ENCODE measurements at regions not wholly inside any gene's neighbourhood (a gene's known extent, or its start where the extent isn't known, plus 50 kb on each side); places are given as distances from the start of the nearest gene placed in this dataset.

DNA sequence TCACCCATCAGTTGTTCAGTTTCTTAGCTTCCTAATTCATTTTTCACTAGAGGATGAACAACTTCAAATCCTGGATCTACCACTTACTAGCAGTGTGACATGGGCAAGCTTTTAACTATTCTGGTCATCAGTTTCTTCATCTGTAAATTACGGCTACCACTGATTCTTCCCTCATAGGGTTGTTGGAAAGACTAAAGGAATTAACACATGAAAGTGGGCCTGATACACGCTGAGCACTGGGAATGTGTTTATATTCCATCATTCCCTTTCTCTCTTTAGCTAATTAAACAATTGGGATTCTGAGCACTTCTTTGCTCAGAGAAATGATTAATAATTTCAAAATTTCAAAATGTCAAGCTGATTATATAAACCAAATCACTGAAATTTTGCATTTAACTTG lies 862.3 kb upstream of the GCFC2 start:
- DNase-seq = no peak

DNA sequence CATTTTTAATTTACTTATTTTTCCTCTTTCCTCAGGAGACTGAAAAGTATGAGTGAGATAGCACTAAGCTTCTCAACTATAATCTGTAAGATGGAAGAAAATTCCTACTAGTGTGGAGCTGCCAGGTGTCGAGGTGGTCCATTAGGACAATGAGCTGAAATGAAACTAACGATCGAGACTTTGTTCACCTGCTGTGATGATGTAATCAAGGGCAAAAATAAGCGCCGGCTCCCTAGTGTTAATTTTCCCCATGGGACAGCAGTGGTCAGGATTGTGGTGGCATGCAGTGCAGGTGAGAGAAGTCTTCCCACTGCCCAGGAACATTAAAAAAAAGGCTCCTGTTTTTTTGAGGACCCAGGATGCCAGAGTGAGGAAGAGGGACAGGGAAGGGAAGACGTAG lies 859.1 kb upstream of the GCFC2 start:
- no peak for DNase-seq

DNA sequence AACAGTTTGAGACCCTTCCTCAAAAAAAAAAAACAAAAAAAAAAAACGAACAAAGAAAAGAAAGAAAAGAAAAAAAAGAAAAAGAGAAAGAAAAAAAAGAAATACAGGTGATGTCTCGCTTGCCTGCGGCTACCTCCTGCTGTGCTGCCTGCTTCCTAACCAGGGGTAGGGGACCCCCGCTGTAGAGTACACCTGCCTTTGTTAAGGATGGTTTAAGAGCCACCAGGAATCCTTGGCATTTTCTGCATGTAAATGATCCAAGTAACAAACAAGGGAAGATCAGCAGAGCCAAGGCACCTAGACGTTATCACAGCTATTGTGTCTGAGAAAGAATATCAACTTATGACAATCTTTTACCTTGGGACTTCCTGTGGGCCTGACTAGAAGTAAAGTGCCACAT lies 856.8 kb upstream of the GCFC2 start:
- DNase-seq = no peak

DNA sequence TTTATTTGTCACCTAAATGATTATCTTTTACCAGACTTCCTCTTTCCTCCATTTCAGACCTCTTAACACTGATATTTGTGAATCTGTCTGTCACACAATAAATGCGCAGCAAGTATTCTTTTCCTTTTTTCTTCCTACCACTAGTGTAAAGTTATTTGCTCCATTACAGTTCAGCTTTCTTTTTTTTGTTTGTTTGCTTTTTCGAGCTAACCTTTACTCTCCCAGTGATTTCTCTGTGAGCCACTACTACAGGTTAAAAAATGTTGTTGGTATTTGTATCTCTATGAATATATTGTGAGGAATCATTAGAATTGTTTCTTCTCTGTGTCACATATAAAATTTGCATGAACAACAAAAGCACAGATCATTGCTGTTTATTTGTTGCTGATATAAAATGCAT lies 854.0 kb upstream of the GCFC2 start:
- no peak for DNase-seq

DNA sequence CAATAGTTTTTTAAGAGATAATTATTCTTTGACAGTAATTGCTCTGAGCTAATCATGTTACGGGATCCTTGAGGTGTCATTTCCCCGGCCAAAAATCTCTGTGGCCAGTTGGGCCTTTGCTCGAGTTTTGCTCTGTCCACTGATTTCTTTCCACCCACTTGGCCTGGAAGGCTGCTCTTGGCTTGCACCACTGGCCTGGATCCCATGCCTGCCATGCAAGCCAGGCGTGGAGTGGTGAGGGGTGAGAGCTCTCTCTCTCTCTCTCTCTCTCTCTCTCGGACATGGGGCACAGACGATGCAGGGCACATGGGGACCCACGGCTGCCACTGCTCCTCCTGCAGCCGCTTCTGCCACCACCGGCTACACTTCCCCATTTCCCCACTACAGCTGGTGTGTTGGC lies 853.0 kb upstream of the GCFC2 start:
- no peak for DNase-seq

DNA sequence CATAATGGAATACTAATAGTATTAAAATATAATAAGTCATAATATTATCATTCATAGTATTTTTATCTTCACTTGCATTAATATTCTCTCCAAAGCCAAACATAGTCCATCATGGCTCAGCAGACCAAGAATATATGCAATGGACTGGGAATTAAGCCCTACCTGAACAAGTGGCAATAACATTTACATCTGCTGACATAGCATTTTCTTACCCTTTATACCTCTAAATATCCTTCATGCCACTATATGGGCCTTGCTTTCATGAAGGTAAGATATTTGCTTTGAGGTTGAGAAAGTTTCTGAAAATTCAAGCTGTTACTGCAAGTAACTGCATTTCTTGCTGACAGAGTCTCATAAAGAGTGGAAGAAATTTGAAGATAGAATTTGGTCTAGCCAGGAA lies 847.4 kb upstream of the GCFC2 start:
- DNase-seq = no peak

DNA sequence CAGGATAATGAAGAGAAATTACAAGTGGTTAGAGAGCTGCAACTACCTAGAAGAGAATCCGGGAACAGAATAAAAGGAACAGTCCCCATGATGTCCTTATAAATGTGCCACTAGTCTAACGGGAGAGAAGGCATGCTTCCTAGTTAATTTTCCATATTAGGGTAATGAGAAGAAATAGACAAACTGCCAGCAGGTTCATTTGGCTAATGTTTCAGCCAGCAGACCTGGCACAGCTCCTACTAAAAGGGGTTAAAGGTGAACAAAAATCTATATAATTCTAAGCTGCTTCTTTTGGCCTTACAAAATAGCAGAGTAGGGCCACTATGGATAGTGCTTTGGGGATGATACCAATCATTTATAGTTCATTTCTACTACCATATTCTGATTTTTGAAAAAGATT lies 845.3 kb upstream of the GCFC2 start:
- no peak for DNase-seq

DNA sequence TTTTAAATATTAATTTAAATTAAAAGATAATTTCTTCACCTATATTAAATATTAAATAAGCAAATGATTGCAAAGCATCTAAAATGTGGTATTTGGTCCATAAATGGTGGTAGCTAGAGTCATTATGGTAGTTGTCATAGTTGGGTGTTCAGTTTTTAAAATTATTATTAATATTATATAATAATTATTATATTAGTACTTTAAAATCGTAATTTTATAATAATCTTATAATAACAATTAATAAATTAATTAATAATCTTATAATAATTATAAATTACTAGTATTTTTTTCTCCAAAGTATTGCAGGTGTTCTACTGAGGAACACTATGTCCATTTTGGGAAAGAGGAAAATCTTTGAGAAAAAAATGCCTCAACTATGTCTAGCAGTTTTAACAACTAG lies 835.5 kb upstream of the GCFC2 start:
- no peak for DNase-seq

DNA sequence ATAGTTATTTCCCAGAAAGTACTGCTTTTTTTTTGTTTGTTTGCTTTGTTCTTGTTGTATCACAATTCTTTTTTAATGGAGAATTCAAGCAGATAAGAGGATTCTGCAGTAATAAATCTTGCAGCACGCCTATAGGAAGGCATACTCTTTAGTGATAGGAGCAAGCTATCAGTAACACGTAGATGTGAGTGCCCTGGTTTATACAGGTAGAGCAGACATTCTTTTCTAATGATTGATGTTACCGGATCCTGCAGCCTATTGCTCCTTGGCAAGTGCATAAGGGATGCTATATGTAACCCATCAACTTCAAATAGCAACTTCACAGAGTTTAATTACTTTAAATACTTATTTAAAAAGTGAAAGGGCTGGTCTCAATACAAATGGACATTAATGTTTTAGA lies 834.2 kb upstream of the GCFC2 start:
- no peak for DNase-seq

DNA sequence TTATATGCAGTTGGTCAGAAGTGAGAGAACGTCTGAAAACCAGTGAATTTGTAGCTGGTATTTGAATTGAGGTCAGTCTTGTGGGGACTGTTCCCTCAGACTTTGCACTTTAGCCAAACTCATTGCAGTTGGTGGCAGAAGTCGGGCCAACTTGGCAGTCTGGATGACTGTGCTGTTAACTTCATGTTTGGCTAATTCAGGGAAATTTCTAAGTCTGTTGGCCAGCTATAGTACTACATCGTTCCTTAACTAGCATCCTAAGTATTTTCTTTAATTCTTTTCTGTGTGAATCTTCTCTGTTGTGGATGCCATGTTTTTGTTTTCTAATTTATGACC lies 806.8 kb upstream of the GCFC2 start:
- no peak for DNase-seq

DNA sequence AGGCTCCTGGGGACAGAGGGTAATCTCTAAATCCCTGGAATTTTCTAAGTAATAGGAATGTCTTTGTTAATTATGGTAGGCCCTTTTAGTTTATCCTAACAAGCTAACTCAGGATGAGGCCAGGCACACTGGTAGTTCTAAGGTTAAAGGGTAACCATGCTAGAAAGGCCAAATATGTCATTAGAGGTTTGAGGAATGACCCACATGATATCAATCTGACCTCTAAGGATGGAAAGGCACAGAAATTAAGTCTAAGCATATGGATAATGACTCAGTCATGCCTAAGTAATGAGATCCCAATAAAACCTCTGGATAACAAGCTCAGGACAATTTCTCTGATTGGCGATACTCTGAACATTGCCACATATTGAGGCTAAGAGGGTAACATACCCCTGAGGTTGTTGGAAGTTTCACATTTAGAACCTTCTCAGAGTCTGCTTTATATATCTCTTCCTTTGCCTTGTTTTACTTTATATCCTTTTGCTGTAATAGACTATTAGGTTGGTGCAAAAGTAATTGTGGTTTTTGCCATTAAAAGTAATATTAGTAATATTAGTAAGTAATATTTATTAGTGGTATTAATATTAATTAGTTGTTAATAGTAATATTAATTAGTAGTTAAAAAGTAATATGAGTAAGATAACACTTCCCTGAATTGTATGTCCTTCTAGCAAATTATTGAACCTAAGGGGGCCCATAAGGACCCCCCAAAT lies 806.3 kb upstream of the GCFC2 start:
- DNase-seq = no peak

DNA sequence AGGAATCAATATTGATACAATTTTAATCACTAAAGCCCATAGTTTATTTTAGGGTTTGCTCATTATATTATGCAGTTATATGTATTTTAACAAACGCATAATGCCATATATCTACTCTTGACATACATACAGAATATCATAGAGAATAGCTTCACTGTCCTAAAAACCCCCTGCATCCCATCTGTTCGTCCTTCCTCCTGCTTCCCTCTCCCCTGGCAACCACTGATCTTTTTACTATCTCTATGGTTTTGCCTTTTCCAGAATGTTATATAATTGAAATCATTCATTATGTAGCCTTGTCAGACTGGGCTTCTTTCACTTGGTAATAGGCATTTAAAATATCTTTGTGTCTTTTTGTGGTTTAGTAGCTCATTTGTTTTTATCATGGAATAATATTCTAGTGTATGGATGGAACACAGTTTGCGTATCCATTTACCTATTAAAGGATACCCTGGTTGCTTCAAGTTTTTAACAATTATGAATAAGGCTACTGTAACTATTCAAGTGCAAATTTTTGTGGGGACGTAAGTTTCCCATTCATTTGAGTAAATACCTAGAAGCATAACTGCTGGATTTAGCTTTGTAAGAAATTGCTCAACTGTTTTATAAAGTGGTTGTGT lies 801.6 kb upstream of the GCFC2 start:
- no peak for DNase-seq

DNA sequence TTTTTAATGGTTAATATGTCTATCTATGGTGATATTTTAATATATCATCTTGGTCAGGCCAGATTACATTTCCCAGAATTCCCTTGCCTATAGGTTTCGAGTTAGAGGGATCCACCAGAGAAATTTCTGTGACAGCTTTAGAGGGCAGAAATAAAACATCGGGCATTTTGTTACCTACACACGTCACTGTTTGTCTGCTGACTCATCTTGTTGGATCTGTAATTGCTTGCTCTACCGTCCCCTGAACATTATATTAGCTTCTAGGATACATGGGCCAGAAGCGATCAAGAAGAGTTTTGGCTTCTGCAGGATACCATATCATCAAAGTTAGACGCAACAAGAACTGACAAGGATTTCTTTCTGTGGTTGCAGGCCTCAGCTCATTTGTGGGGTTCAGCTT lies 795.8 kb upstream of the GCFC2 start:
- no peak for DNase-seq

DNA sequence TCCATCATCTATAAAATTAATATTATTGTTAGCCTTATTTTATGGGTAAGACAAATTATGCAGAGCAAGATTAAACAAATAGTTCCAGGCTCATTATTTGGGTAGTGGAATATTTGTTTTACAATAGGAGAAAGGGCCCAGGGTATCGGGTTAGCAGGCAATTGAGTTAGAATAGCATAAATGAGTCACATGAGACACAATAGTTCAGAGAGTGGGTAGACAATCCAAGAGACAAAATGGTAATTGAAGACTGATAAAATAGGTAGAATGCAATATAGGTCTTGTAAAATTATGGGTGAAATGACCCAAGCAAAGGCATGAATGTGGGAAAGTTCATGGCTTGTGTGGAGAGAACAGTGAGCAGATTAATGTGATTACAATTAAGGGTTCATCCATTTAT lies 790.9 kb upstream of the GCFC2 start:
- DNase-seq = no peak

DNA sequence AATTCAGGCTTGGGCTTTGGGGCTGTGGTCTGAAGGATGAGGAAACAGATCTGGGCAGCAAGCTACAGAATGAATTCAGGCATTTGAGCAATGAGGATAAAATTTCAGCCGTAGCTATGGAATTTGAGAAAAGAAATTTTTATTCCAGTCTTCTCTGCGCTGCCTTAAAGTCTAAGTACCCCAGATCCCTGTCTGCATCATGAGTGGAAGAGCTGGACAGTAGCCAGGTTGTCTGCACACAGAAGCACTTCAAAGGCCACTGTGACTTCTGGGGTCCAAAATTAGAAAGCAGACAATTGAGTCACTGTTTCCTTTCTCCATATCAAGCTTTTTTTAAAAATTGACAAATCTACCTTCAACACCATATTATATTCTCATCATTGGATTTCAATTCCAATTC lies 787.6 kb upstream of the GCFC2 start:
- no peak for DNase-seq

DNA sequence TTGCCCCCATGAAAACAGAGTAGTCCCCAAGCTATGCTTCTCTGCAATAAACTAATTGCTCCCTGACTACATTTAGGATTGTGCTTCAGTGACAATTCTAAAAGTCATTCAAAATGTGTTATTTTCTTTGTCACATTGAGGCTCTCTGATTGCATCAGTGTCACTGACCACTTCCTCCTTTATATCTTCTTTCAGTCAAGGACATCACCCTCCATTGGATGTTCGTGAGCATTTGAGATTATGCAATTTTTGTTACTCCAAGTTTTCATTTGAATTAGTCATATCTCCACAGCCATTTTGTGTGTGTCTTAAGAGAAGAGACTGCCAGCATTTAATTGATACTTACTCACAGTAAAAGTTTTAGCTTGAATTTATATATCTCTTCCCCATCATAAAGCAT lies 780.8 kb upstream of the GCFC2 start:
- no peak for DNase-seq

DNA sequence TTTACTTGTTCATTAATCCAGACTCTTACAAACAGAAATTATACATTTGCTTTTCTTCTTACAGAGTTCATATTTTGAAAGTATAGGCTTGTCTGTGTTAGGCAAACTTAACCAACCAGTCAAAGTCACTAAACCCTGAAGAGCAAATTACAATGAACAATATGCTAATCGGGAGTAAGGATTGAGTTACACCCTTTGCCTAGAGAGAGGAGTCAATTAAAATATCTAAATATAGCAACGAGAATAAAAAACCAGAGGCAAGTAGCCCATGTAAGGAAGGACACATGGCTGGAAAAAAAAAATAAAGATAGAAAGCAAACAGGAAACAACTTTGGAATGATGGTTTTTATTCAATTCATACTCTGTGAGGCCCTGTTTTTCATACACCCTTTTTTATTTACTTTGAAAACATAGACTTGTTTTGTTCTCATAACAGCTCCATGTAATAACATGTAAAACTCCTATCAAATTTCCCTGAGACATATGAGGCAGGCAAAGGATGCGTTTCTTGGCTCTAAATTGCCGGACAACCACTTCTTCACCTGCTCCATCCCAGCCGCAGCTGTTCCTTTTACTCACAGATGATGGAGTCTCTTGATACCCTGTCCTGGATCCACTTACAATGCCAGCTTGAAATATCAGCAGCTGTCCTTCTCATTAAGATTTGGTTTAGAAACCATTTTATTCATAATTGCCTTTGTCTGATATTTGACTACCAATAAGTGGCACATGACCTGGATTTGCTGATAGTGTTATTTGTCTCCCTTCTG lies 767.7 kb upstream of the GCFC2 start:
- no peak for DNase-seq

DNA sequence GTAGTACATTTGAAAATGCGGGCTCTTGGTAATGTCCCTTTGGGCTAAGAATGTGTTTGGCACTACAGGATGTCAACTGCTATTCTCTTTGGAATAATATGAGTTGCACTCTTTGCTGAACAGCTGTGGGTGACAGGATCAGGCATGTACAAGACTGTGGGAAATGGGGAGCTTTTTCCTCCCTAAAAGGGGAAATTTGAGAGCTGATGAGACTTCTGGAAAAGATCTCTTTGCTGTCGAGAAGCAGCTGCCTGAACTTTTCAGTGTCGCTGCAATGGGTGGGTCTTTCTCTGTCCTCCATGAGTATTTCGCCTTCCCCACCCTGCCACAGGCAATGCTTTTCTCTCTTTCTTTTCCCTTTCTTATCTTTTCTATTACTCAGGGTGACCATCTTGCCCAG lies 762.2 kb upstream of the GCFC2 start:
- no peak for DNase-seq

DNA sequence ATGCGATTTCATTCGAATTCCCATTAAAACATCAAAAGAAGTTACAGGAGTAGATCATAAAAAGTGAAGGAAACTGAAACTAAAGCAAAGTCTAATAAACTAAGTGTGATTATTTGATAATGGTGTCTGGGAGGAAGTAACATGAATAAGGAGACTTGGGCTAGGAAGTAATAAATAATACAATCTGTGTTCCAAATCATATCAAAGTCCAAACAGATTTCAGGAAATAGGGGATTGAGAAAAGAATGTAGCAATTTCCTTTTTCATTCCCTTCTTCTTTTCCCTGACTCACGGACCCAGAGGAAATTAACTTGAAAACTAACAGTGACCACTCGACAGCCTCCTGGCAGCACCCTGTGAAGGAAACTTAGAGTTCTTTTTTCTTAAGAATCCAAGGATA lies 758.4 kb upstream of the GCFC2 start:
- no peak for DNase-seq

DNA sequence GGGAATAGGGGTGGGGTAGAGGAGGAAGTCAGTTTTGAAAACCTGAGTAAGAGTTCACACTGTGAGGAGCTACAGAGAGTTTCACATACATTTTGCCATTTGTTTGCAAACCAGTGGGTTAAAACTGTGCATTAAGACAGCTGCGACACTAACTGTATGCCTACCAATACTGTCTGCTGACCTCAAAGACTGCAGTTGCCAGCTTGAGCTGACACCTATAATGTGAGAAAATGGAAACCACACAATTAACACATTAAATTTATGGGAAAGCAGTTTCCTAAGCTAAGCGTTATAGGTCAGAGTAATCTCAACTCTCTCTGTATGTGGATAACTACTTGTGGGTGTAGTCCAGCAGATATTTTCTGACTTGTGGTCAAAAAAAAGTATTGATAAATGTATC lies 756.6 kb upstream of the GCFC2 start:
- DNase-seq = no peak

DNA sequence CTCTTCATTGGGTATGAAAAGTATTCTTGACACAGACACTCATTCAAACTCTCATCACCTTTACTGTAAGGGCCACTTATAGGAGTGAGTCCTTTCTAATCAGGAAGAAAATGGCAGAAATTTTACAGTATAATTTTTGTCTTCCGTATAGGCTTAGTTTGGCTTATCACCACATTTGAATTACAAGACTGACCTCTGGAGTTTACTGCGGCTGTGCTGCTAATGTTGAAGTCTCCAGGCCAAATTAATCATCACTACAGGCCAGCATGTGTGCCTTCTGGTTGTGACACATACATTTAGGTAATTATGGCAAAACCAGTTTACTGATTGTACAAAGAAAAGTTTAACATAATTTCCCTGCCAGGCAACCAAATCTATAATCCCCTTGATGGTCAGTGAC lies 753.6 kb upstream of the GCFC2 start:
- no peak for DNase-seq

DNA sequence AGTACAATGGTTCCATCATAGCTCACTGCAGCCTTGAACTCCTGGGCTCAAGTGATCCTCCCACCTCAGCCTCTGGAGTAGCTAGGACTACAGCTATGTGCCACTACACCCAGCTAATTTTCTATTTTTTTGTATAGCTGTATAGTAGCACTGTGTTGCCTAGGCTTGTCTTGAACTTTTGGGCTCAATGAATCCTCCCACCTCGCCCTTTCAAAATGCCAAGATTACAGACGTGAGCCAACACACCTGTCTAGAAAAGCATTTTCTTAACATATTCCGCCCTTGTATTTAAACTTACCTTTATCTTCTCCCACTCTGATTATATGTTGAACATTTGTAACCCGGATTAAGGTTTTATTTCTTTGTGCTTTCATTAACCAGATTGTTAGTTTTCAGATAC lies 750.7 kb upstream of the GCFC2 start:
- no peak for DNase-seq

DNA sequence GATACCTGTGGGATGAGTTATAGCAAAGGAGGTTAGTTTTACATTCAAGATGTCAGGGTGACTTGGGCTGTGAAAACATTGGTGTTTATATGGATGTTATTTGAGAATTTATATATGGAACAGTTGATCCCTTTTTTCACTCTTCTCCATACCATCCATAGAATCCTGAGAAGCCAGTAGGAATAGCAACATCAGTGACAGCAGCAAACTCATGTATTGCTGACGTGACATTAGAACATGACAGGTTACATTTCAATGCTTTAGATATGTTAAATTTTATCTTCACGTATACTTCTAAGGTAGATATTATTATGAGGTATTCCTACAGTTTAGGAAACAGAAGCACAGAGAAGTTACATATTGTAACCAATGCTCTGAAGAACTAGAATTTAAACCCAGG lies 745.2 kb upstream of the GCFC2 start:
- DNase-seq = no peak

DNA sequence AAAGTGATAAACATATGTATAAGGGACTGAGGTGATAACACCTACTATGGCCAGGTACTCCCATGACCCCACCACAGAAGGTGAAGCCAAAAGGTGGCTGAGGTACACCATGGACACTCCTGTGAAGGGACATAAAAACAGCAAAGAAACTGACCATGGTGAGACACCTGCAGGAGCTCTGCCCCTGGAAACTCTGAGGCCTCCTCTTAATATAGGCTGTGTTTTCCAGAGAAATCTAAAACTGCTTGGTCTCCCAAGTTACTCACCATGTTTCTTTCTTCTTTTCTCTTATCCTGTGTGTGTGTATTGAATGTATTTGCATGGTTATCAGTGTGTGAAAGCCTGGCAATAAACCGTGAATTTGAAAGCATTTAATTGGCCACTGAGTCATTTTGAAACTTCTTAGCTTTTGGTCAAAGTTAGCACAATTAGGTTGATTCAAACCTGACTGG lies 739.3 kb upstream of the GCFC2 start:
- DNase-seq = no peak

DNA sequence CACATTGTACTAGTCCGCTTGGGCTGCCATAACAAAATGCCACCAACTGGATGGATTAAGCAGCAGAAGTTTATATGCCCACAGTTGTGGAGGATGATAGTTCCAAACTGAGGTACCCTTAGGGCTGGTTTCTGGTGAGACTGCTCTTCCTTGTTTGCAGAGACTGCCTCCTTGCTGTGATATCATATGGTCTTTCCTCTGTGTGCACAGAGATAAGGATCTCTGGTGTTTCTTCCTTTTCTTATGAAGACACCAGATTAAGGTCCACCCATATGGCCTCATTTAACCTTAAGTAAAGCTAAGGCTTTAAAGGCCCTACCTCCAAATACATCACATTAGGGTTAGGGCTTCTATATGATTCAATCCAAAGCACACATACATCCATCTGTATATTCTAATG lies 738.2 kb upstream of the GCFC2 start:
- no peak for DNase-seq

Data from stimulated activated CD4-positive, alpha-beta T cell treated with anti-CD3 and anti-CD28 coated beads, Interleukin-4, amount 100 ng/mL, for 24 hours (primary cell).